Stimulated activated CD4-positive, alpha-beta T cell treated with anti-CD3 and anti-CD28 coated beads, Interleukin-15, amount 100 ng/mL, for 1 hour (primary cell): ENCODE measurements at regions not wholly inside any gene's neighbourhood (a gene's known extent, or its start where the extent isn't known, plus 50 kb on each side); places are given as distances from the start of the nearest gene placed in this dataset.

Experiments
- DNase-seq, 2 donors: peaks; one replicate each; pipeline ENCODE4 v3.0.0-alpha.2; 2020; ENCODE audit warnings: low read depth in 1 of 2, low spot score in 1 of 2

- no peak for DNase-seq
Observed at GRCh38 chrX:9147726-9148125, 113.8 kb upstream of the FAM9B start.

GRCh38 chrX:9148615-9149399 lies 114.9 kb upstream of the FAM9B start:
- no peak for DNase-seq

- no peak for DNase-seq
Observed at GRCh38 chrX:9149501-9150245, 115.7 kb upstream of the FAM9B start.

GRCh38 chrX:9151772-9152307 lies 117.9 kb upstream of the FAM9B start:
- DNase-seq = no peak

- no peak for DNase-seq
Observed at GRCh38 chrX:9153300-9153699, 119.4 kb upstream of the FAM9B start.

- no peak for DNase-seq
Observed at GRCh38 chrX:9158611-9159010, 124.7 kb upstream of the FAM9B start.

GRCh38 chrX:9160698-9161329 lies 126.9 kb upstream of the FAM9B start:
- DNase-seq = no peak

GRCh38 chrX:9162698-9163097 lies 128.8 kb upstream of the FAM9B start:
- no peak for DNase-seq

GRCh38 chrX:9163214-9163709 lies 129.3 kb upstream of the FAM9B start:
- no peak for DNase-seq

- no peak for DNase-seq
Observed at GRCh38 chrX:9164086-9164485, 130.2 kb upstream of the FAM9B start.

GRCh38 chrX:9164533-9165426 lies 130.9 kb upstream of the FAM9B start:
- DNase-seq = no peak

GRCh38 chrX:9166584-9166944 lies 132.6 kb upstream of the FAM9B start:
- DNase-seq = no peak

- DNase-seq = no peak
Observed at GRCh38 chrX:9171841-9172463, 138.0 kb upstream of the FAM9B start.

GRCh38 chrX:9172464-9172850 lies 138.5 kb upstream of the FAM9B start:
- no peak for DNase-seq

GRCh38 chrX:9180623-9181022 lies 146.7 kb upstream of the FAM9B start:
- DNase-seq = no peak

GRCh38 chrX:9182041-9182440 lies 148.1 kb upstream of the FAM9B start:
- DNase-seq = no peak

GRCh38 chrX:9183481-9183880 lies 149.6 kb upstream of the FAM9B start:
- DNase-seq = no peak

GRCh38 chrX:9184211-9184610 lies 150.3 kb upstream of the FAM9B start:
- no peak for DNase-seq

- DNase-seq = no peak
Observed at GRCh38 chrX:9188117-9188516, 154.2 kb upstream of the FAM9B start.

- no peak for DNase-seq
Observed at GRCh38 chrX:9189286-9189685, 155.4 kb upstream of the FAM9B start.
